ENCODE measurements at regions not wholly inside any gene's neighbourhood (a gene's known extent, or its start where the extent isn't known, plus 50 kb on each side); places are given as distances from the start of the nearest gene placed in this dataset.

- Histone ChIP-seq H3K4me3 (no peak overlapping the region), H3K27ac (no peak overlapping the region), H3K4me1 (no peaks in the 10 kb centered on the region), H3K36me3 (no peaks in the 10 kb centered on the region), H3K27me3 (replicated peaks in 1 of 7) (no peaks in the 10 kb centered on the region), H3K9me3 (no peaks in the 10 kb centered on the region)
- intact Hi-C loops (cut with DNase I; ENCODE audit: low total_unique reads): no loop called here
- TF ChIP-seq POLR2A (IDR thresholded peaks at IDR 0.05) (no peak), POLR2AphosphoS5 (IDR thresholded peaks at IDR 0.05) (no peak), CTCF (IDR thresholded peaks at IDR 0.05 in 8 of 11, conservative IDR thresholded peaks at IDR 0.05 in 3 of 11) (no peak)
- no peak for DNase-seq
These were observed 80.2 kb downstream of the TMEM47 start for GRCh38 chrX:34576864-34577263.

- 38 to 63% (median 51%) methylated on average over 2 of the region's 2 CpGs for WGBS, 5 donors
- Histone ChIP-seq H3K9me3 (peaks cover 0 to 21% (median 1%) of the 10 kb centered on the region in 8 donors), H3K27me3 (replicated peaks in 1 of 7) (no peaks in the 10 kb centered on the region), H3K27ac (no peak overlapping the region), H3K36me3 (no peaks in the 10 kb centered on the region), H3K4me1 (no peaks in the 10 kb centered on the region), H3K4me3 (no peak overlapping the region)
- intact Hi-C loops (cut with DNase I; ENCODE audit: low total_unique reads): no loop called here
- no peak for TF ChIP-seq CTCF (IDR thresholded peaks at IDR 0.05 in 8 of 11, conservative IDR thresholded peaks at IDR 0.05 in 3 of 11)
- no peak for TF ChIP-seq POLR2AphosphoS5 (IDR thresholded peaks at IDR 0.05)
- no peak for TF ChIP-seq POLR2A (IDR thresholded peaks at IDR 0.05)
- DNase-seq: no peak
These were observed 91.1 kb downstream of the TMEM47 start for GRCh38 chrX:34565981-34566380.

GRCh38 chrX:34563804-34564203, 93.3 kb downstream of the TMEM47 start:
- H3K27me3 ChIP-seq (replicated peaks in 1 of 7): no peaks in the 10 kb centered on the region
- no peak overlapping the region for H3K27ac ChIP-seq
- intact Hi-C loops (cut with DNase I; ENCODE audit: low total_unique reads): no loop called here
- TF ChIP-seq POLR2A (IDR thresholded peaks at IDR 0.05) (no peak), POLR2AphosphoS5 (IDR thresholded peaks at IDR 0.05) (no peak), CTCF (IDR thresholded peaks at IDR 0.05 in 8 of 11, conservative IDR thresholded peaks at IDR 0.05 in 3 of 11) (no peak)
- H3K4me3 ChIP-seq: no peak overlapping the region
- no peak for DNase-seq
- peaks cover 0 to 8% (median 0%) of the 10 kb centered on the region in 8 donors for H3K9me3 ChIP-seq
- no peaks in the 10 kb centered on the region for H3K4me1 ChIP-seq
- H3K36me3 ChIP-seq: no peaks in the 10 kb centered on the region
- 69 to 88% (median 80%) methylated on average over 1 of the region's 1 CpG for WGBS, 5 donors

GRCh38 chrX:34563061-34563460, 94.0 kb downstream of the TMEM47 start:
- no peaks in the 10 kb centered on the region for H3K36me3 ChIP-seq

More at GRCh38 chrX:34563061-34563460, 94.0 kb downstream of the TMEM47 start:
- Histone ChIP-seq H3K27me3 (replicated peaks in 1 of 7) (no peaks in the 10 kb centered on the region), H3K27ac (no peak overlapping the region), H3K9me3 (peaks cover 0 to under 1% (median 0%) of the 10 kb centered on the region in 8 donors), H3K4me1 (no peaks in the 10 kb centered on the region), H3K4me3 (no peak overlapping the region)
- WGBS, 5 donors: 31 to 57% (median 46%) methylated on average over 2 of the region's 2 CpGs
- intact Hi-C loops (cut with DNase I; ENCODE audit: low total_unique reads): no loop called here
- DNase-seq: no peak
- TF ChIP-seq CTCF (IDR thresholded peaks at IDR 0.05 in 8 of 11, conservative IDR thresholded peaks at IDR 0.05 in 3 of 11) (no peak), POLR2A (IDR thresholded peaks at IDR 0.05) (no peak), POLR2AphosphoS5 (IDR thresholded peaks at IDR 0.05) (no peak)

Data from spleen (tissue), 11 donors.